ENCODE measurements at regions not wholly inside any gene's neighbourhood (a gene's known extent, or its start where the extent isn't known, plus 50 kb on each side); places are given as distances from the start of the nearest gene placed in this dataset.

- no peak for DNase-seq (ENCODE audit: insufficient read length, low spot score)
- no peak for TF ChIP-seq CTCF (IDR thresholded peaks at IDR 0.05; ENCODE audit: insufficient read depth, missing control alignments)
- FAIRE-seq: no peak
Observed at GRCh38 chr14:101464310-101464983, 96.8 kb upstream of the DIO3 start.

GRCh38 chr14:101464984-101465794, 96.1 kb upstream of the DIO3 start:
- no peak for FAIRE-seq
- TF ChIP-seq CTCF (IDR thresholded peaks at IDR 0.05; ENCODE audit: insufficient read depth, missing control alignments): no peak
- no peak for DNase-seq (ENCODE audit: insufficient read length, low spot score)

- FAIRE-seq (no peak), DNase-seq (ENCODE audit: insufficient read length, low spot score) (no peak)
- no peak for TF ChIP-seq CTCF (IDR thresholded peaks at IDR 0.05; ENCODE audit: insufficient read depth, missing control alignments)
Observed at GRCh38 chr14:101465795-101466448, 95.4 kb upstream of the DIO3 start.

- no peak for TF ChIP-seq CTCF (IDR thresholded peaks at IDR 0.05; ENCODE audit: insufficient read depth, missing control alignments)
- no peak for DNase-seq (ENCODE audit: insufficient read length, low spot score)
- no peak for FAIRE-seq
Observed at GRCh38 chr14:101466456-101467180, 94.7 kb upstream of the DIO3 start.

GRCh38 chr14:101467181-101467926, 93.9 kb upstream of the DIO3 start:
- DNase-seq (ENCODE audit: insufficient read length, low spot score) (no peak), FAIRE-seq (no peak)
- TF ChIP-seq CTCF (IDR thresholded peaks at IDR 0.05; ENCODE audit: insufficient read depth, missing control alignments): no peak

- TF ChIP-seq CTCF (IDR thresholded peaks at IDR 0.05; ENCODE audit: insufficient read depth, missing control alignments): no peak
- no peak for DNase-seq (ENCODE audit: insufficient read length, low spot score)
- FAIRE-seq: no peak
Observed at GRCh38 chr14:101469382-101470247, 91.7 kb upstream of the DIO3 start.
